Stimulated activated CD4-positive, alpha-beta T cell treated with anti-CD3 and anti-CD28 coated beads, Interleukin-12 subunit alpha, Interleukin-12 subunit beta, amount 100 ng/mL, for 4 hours (primary cell): ENCODE measurements at regions not wholly inside any gene's neighbourhood (a gene's known extent, or its start where the extent isn't known, plus 50 kb on each side); places are given as distances from the start of the nearest gene placed in this dataset.
"Not testable (repeated sequence)": the region's sequence is repeated elsewhere in the genome, so short reads cannot be mapped to it uniquely, and the experiment has no call there.

Experiments used
- DNase-seq: peaks from one replicate; pipeline ENCODE4 v3.0.0-alpha.2; 2020

GRCh38 chr6:170080169-170080827 is 210.6 kb downstream of the DLL1 start:
- no peak for DNase-seq

DNA sequence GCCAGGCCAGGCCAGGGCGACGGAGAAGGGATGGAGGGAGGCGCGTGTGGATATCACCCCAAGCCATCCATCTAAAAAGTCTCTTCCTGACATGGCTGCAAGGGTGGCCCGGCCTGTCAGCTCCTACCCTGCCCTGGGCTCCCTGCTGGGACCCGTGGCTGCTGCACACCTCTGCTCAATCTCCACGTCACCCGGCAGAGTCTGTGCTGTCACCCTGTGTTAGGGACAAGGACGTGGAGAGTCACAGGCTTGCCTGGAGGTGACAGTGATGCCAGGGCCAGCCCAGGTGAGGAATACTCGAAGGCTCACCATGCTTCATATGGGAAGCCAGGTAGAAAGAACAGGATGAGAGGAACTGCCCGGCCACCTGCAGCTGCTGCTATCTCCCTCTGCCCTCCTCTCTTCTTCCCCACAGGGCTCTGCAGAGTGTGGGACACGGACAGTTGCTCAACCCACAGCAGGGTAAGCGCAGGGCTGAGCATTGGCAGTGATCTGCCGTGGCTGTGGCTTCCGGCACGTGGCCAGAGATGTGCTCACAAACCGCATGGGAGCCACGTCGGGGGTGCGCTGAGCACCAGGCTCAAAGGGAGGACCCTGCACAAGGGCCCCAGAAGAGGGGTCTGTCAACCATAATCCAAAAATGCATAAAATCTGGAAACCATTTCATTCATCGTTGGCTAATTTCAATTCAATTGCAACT is 214.3 kb downstream of the DLL1 start:
- no peak for DNase-seq

- DNase-seq: no peak
These were observed 215.1 kb downstream of the DLL1 start for GRCh38 chr6:170075659-170076223.

DNA sequence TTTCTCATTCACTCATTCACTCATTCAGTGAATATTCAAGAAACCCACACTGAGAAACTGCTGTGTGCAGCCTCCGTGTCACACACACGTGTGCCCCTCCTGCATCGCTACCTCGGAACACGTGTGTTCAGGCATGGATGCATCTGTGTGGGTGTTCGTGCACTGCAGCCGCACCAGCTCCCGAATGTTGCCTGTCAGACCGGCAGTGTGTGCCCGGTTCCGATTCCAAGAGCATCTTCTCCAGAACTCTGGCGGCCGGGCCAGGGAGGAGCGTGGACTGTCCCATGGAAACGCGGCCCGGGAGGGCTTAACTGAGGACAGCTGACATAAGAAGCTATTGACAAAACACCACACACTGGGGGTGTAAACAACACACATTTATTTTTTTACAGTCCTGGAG is 216.0 kb downstream of the DLL1 start:
- DNase-seq: no peak

DNA sequence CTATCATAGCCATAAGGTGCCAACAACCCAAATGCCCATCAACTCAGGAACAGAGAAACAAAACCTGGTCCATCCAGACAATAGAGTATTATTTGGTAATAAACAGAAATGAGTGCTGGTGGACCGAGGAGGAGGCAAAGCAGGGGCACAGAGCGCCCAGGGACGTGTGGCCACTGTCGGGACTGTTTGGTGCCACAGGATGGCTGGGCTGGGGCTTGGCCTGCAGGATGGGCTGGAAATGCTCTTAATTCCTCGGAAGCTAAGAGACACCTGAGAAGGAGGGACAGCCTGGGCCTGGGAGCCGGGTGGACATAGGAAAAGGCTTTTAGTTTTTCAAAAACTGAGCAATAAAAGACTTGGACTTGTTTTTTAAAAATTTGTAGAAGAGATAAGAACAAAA is 216.4 kb downstream of the DLL1 start:
- no peak for DNase-seq

GRCh38 chr6:170073846-170074245 is 217.0 kb downstream of the DLL1 start:
- no peak for DNase-seq

DNA sequence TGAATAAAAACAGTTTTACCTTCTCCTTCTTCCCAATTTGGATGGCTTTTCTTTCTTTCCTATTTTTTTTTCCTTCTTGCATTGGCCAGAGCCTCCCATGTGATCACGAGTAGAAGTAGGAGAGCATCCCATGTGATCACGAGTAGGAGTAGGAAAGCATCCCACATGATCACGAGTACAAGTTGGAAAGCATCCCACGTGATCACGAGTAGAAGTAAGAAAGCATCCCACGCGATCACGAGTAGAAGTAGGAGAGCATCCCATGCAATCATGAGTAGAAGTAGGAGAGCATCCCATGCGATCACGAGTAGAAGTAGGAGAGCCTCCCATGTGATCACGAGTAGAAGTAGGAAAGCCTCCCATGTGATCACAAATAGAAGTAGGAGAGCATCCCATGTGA is 218.6 kb downstream of the DLL1 start:
- DNase-seq: no peak

DNA sequence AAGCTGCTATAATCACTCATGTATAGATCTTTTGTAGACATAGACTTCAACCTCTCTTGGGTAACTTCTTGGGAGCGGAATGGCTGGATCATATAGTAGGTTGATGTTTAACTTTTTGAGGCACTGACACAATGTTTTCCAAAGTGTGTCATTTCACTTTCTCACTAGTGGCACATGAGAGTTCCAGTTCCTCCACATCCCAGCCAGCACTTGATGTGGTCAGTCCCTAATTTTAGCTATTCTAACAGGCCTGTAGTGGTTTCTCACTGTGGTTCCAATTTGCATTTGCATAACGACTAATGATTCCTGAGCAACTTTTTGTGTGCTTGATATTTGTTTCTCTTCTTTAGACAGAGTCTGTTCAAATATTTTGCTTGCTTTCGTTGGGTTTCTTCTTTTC is 221.3 kb downstream of the DLL1 start:
- no peak for DNase-seq

GRCh38 chr6:170068496-170068895 is 222.4 kb downstream of the DLL1 start:
- no peak for DNase-seq

DNA sequence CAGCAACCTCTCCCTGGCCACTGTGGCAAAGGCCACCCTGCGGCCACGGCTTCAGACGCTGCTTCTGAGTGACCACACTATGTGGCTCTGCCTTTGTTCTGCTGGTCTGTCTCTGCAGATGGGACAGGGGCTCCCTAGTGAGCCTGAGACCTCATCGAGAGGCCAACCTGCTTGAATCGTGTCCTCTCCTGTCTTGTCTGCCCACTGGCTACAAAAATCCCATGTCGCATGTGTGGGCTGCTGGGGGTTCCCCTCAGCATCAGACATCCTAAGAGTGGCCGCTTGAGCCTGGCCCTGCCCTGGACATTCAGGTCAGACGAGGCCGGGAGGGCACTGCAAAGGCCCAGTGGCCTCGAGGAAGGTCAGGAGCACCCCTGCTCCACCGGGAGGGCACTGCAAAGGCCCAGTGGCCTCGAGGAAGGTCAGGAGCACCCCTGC is 222.9 kb downstream of the DLL1 start:
- no peak for DNase-seq

- no peak for DNase-seq
These were observed 223.7 kb downstream of the DLL1 start for GRCh38 chr6:170067181-170067641.

DNA sequence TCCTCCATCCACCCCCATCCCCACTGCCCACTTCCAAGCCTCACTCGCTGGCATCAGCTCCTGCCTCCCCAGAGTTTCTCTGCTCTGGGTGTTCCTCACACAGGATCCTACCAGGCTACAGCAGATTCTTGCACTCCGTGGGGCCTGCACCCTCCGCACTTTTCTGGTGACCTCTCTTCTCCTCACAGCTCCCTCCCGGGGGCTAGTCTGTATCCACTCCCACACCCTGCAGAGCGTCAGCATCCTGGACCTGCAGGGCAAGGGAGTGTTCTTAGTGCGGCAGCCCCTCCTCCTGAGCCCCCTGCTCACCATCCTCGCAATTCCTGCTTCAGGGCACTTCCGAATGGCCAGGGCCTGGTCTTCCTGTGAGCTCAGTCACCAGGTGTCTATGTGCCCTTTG is 224.2 kb downstream of the DLL1 start:
- DNase-seq: no peak

- no peak for DNase-seq
These were observed 226.9 kb downstream of the DLL1 start for GRCh38 chr6:170063851-170064602.

- DNase-seq: no peak
These were observed 227.4 kb downstream of the DLL1 start for GRCh38 chr6:170063431-170063830.

- no peak for DNase-seq
These were observed 228.0 kb downstream of the DLL1 start for GRCh38 chr6:170062915-170063241.

- no peak for DNase-seq
These were observed 228.5 kb downstream of the DLL1 start for GRCh38 chr6:170062209-170062914.

- DNase-seq: no peak
These were observed 231.9 kb downstream of the DLL1 start for GRCh38 chr6:170058878-170059485.

DNA sequence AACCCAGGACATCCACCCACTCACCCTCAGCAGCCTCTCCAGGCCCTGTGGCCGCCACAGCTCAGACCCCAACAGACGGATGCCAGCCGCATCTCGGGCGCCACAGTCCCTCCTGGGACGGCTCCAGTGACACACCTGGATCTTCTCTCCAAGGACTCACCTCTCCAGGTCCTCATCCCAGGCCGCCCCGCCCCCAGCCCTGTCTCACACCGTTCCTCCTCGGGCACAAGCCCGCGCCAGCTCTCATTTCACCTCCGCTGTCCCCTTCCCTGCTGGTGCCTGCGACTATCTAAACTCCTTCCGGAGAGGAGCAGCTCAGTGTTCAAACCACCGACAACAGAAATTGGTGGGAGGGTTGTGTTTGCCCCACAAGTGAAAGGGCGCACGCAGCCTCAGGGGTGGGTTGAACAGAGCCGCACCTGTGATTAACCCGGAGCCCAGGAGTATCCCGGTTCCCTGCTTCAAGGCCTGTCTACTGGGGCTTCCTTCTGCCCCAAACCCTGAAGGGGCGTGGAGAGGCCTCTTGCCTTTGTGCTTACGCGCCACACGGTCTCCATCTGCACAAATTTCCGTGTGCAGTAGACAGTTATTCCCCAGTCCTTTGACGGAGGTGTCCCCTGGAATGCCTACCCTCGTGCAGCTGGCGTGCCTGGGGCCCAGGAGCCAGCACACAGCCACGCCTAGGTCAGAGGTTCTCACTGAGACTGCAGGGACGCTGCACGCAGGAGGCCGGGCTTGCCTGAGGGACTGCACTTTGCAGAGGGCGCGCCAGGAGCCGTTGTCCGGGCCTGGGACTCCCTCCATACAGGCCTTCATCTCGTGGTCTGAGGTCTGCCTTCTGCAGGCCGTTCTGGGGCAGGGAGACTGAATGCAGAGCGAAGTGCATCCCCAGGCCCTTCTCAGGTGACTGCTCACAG is 232.7 kb downstream of the DLL1 start:
- no peak for DNase-seq

DNA sequence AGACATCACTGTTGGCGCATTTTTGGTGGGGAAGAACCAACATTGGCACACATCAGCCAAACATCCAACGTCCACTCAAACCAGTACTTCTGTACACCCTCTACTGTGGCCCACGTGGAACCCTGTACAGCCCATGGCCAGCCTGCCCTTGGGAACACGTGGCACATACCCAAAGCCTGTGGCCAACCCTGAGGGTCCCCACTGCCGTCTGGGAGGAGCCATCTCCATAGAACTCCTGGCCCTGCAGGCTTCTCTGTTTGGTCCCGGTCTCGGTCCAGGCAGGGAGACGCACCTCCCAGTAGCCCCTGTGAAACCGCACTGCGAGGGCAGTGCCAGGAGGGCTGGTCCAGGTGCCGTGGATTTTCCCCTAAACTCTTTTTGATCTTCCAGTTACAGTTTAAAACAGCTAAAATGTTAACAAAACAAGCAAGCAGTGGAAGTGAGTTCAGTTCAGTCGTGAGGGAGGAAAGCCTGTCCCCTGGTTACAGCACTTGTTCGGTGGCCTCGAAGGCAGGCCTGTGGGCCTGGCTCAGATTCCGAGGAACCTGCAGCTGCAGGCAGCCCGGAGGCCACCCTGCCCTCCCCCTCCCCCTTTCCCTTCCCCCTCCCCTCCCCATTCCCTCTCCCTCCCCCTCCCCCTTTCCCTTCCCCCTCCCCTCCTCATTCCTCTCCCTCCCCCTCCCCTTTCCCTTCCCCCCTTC is 233.7 kb downstream of the DLL1 start:
- DNase-seq: no peak

DNA sequence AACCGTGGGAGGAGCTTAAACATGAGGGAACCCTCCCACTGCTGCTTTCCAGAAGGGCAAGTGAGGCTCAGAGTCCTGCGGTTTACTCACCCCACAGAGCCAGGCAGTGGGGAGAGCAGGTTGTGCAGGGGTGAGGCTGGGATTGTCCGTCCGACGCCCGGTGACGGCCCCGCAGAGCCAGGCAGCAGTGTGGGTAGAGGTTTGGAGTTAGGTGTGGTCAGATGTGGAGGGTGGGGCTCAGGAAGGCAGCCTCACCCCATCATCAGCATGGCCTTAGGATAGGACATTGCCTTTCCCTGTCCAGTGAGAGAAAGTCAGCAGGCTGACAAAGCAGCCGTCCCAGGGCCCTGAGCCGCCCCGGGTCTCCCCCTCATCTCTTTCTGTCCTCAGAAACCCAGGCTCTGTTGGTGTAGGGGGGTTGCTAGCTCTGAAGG is 234.6 kb downstream of the DLL1 start:
- no peak for DNase-seq

DNA sequence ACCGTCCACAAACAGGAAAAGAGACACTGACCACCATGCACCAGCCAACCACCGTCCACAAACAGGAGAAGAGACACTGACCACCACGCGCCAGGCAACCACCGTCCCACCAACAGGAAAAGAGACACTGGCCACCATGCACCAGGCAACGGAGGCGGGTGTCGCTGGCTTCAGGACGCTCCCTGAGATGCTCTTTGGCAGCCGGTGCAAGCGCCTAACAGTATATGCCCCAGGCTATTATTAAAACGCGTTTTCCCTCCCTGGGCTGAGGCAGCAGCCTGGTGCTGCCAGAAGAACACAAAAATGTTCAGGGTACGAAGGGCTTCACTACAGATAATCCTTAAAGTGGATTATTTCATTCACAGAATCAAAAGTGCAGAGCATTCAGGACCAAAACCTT is 235.1 kb downstream of the DLL1 start:
- DNase-seq: not testable (repeated sequence)
